Omental fat pad (tissue), 3 donors: ENCODE measurements at regions not wholly inside any gene's neighbourhood (a gene's known extent, or its start where the extent isn't known, plus 50 kb on each side); places are given as distances from the start of the nearest gene placed in this dataset.

Experiments
- ATAC-seq: fragments of 150-250 bp; one replicate; pipeline ENCODE4 v1.9.1; 2016; ENCODE audit warnings: mild to moderate bottlenecking, moderate library complexity; ENCODE audit not compliant: low FRiP score
- DNase-seq: peaks from one replicate; pipeline ENCODE4 v3.0.0-alpha.2; 2019; ENCODE audit warnings: low spot score
- TF ChIP-seq, protein P1 (sequence below), 3 donors: fragments of 450-650 bp; IDR thresholded peaks; one replicate each; pipeline ENCODE4 v1.5.1; 2016 to 2017; ENCODE audit warnings: antibody characterized with exemption in 3 of 3, mild to moderate bottlenecking in 3 of 3, moderate library complexity in 2 of 3

DNA sequence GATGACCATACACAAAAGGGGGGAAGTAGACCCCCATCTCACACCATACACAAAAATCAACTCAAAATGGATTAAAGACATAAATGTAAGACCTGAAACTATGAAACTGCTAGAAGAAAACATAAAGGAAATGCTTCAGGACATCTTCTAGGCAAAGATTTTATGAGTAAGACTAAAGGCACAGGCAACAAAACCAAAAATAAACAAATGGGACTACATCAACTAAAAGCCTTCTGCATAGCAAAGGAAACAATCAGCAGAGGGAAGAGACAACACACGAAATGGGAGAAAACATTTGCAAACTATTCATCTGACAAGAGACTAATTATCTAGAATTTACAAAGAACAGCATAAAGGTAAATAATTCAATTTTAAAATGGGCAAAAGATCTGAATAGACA is 152.1 kb downstream of the AXIN2 start:
- TF ChIP-seq, protein P1, sequence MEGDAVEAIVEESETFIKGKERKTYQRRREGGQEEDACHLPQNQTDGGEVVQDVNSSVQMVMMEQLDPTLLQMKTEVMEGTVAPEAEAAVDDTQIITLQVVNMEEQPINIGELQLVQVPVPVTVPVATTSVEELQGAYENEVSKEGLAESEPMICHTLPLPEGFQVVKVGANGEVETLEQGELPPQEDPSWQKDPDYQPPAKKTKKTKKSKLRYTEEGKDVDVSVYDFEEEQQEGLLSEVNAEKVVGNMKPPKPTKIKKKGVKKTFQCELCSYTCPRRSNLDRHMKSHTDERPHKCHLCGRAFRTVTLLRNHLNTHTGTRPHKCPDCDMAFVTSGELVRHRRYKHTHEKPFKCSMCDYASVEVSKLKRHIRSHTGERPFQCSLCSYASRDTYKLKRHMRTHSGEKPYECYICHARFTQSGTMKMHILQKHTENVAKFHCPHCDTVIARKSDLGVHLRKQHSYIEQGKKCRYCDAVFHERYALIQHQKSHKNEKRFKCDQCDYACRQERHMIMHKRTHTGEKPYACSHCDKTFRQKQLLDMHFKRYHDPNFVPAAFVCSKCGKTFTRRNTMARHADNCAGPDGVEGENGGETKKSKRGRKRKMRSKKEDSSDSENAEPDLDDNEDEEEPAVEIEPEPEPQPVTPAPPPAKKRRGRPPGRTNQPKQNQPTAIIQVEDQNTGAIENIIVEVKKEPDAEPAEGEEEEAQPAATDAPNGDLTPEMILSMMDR (IDR thresholded peaks at IDR 0.05), result no peak
- no peak for DNase-seq
- ATAC-seq, result no peak

DNA sequence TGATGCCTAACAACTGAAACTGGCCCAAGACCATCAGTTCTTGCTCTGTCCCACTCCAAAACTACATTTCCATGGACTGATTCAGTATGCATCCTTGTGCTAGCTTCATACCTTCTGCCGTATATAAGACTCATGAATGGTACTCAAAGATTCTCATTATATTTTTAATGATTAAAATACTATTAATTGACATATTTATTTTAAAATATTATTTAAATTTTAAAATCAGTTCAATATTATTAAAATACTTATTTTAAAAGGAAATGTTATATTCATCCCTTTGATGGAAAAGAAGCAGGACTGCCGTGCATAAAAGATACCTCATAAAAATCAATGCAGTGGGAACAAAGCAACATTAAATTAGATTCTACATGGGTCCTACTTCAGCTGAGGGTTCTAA is 153.4 kb downstream of the AXIN2 start:
- TF ChIP-seq, protein P1 (IDR thresholded peaks at IDR 0.05), result no peak
- DNase-seq (no peak), ATAC-seq (no peak)

DNA sequence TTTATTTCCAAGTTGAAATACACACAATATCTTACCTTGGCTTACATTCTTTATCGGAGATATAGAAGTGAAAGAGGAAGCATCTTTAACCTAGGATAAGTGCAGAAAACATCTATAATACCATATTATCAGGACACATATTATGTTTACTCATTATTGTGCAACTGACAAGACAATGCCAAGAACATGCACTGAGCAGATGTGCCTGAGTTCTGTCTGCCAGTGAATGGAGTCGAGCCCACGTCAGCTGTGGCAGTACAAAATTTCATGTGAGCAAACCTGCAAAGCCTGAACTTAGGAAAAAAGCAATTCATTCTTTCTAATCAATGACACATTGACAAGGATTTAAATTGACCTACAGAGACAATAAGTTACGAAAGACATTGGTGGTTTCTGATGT is 154.4 kb downstream of the AXIN2 start:
- DNase-seq (no peak), ATAC-seq (peak; percentile 57)
- TF ChIP-seq, protein P1 (IDR thresholded peaks at IDR 0.05), result no peak

DNA sequence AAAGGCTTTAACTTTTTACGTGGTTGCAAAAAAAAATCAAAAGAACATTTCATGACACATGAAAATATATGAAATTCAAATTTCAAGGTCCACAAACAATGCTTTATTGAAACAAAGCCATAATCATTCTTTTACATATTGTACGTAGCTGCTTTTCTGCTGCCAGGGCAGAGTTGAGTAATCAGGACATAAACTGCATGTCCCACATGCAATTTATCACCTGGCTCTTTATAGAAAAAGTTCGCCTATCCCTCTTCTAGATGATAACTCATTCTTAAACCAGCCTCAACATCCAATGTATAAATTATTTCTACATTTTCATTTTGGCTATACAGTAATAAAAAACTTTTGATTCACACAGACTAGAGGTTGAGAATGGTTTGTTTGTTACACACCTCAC is 154.9 kb downstream of the AXIN2 start:
- DNase-seq (no peak), ATAC-seq (no peak)
- TF ChIP-seq, protein P1 (IDR thresholded peaks at IDR 0.05), result no peak

DNA sequence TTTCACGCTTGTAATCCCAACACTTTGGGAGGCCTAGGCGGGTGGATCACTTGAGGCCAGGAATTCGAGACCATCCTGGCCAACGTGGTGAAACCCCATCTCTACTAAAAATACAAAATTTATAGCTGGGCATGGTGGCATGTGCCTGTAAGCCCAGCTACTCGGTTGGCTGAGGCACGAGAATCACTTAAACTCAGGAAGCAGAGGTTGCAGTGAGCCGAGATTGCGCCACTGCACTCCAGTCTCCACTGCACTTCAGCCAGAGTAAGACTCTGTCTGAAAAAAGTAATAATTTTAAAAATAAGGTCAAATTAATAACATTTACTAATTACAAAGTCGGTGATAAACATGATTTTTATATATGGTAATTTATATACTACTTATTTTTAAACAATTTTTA is 155.9 kb downstream of the AXIN2 start:
- DNase-seq (no peak), ATAC-seq (no peak)
- TF ChIP-seq, protein P1 (IDR thresholded peaks at IDR 0.05), result no peak

DNA sequence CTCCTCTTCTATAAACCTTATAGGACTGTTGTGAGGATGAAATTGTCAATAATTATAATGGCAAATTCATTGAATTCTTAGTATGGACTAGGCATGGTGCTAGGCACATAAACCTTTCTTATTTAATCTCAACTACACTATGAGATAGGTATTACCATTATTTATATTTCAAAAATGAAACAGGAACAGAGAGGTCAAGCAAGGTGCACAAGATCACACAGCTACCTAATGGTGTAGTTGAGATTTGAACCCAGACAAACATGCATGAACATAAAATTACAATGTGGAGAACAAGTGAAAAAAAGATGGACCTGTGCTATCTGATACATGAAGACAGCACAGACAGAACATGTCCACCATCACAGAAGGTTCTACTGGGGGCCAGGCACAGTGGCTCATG is 156.7 kb downstream of the AXIN2 start:
- DNase-seq (no peak), ATAC-seq (no peak)
- TF ChIP-seq, protein P1 (IDR thresholded peaks at IDR 0.05), result no peak

DNA sequence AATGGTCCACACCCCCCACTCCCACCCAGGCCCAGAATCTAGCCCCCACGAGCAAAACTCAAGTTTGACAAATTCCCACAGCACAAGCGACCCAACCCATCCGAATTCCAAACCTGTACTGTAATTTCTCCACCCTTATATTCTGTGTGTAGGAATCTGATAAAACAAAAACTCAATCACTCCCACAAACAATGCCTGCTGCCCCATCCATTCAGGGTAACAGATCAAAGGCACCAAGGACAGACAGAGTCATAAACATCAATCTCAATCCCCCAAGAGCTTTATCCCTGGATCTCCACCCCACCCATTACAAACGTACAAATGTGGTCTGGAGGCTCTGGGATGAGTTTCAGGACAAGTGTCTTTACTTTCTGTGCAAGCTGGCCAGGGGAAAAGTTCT is 157.8 kb downstream of the AXIN2 start:
- no peak for ATAC-seq
- TF ChIP-seq, protein P1 (IDR thresholded peaks at IDR 0.05), result no peak
- DNase-seq, result no peak
